GM20000 (cell line): ENCODE measurements at regions not wholly inside any gene's neighbourhood (a gene's known extent, or its start where the extent isn't known, plus 50 kb on each side); places are given as distances from the start of the nearest gene placed in this dataset.

Source experiments
- DNase-seq: peaks from one replicate; pipeline ENCODE4 v3.0.0; 2012; ENCODE audit warnings: low spot score
- CTCF ChIP-seq: IDR thresholded peaks from 2 replicates; pipeline ENCODE4 v1.5.1; 2012; ENCODE audit warnings: mild to moderate bottlenecking, control low read depth; ENCODE audit errors: extremely low read depth, missing control alignments

DNA sequence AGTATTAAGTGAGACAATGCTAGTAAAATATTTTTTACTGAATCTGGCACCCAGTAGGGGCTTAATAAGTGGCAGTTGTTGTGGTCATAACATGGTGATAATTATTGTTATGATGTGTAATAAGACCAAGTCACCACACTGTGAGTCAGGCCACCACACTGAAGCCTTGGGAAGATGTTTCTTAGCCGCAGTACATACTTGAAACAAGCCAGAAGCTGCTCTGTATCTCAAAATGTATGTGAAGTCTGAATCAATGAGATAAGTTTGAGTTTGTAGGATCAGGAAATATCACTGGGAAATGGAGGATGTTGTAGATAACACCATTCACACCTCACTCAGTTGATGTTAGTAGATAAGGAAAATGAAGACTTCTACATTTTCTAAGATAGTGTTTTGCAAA lies 51.3 kb upstream of the PTPN3 start:
- DNase-seq: no peak
- TF ChIP-seq CTCF: no peak

- no peak for TF ChIP-seq CTCF
- DNase-seq: no peak
These were observed 53.5 kb upstream of the PTPN3 start for GRCh38 chr9:109551651-109552050.

GRCh38 chr9:109555215-109555614 lies 57.1 kb upstream of the PTPN3 start:
- no peak for DNase-seq
- TF ChIP-seq CTCF: no peak

- no peak for TF ChIP-seq CTCF
- DNase-seq: no peak
These were observed 58.0 kb upstream of the PTPN3 start for GRCh38 chr9:109556061-109556460.

DNA sequence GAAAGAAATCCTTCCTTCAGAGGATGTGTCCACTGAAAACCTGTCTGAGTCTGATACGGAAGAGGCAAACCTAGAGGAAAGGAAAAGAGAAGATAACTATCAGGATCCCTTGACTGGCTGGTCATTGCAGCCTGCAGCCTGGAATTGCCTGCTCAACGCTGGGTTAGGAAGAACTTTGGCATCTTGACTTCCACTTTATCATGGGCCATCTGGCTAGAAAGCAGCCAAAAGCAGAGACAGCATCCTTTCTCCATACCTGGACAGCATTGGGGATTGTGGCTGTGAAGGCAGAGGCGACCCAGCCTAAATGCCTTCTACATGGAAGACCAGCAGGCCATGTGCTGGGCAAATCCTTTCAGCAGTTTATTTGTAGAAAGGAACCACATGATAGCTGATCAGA lies 58.7 kb upstream of the PTPN3 start:
- no peak for TF ChIP-seq CTCF
- no peak for DNase-seq

GRCh38 chr9:109557481-109557880 lies 59.4 kb upstream of the PTPN3 start:
- TF ChIP-seq CTCF: no peak
- no peak for DNase-seq

DNA sequence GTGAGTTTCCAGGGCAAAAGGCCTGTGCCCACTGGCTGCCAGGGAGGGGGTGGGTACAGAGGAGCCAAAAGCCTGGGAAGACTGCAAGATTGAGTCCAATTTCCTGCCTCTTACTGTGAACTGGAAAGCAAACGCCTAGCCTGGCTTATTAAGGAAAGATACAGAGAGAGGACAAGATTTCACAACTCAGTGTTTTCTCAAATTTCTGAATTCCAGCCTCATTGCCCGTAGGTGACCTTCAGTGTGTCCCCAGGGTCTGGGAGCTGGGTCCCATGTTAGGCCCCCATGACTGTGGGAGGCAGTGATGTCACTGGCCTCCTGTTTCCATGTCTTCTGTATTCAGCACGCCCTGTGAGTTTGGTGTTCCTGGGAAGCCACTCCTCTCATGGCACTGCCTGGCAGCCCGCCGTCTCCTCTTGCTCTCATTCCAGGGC lies 60.6 kb upstream of the PTPN3 start:
- no peak for TF ChIP-seq CTCF
- DNase-seq: no peak
